Occipital lobe (tissue), 1 donor: ENCODE measurements at regions not wholly inside any gene's neighbourhood (a gene's known extent, or its start where the extent isn't known, plus 50 kb on each side); places are given as distances from the start of the nearest gene placed in this dataset.

Experiments
- DNase-seq: peaks from one replicate; lab custom pipeline; 2025; lab: John Stamatoyannopoulos, UW

DNA sequence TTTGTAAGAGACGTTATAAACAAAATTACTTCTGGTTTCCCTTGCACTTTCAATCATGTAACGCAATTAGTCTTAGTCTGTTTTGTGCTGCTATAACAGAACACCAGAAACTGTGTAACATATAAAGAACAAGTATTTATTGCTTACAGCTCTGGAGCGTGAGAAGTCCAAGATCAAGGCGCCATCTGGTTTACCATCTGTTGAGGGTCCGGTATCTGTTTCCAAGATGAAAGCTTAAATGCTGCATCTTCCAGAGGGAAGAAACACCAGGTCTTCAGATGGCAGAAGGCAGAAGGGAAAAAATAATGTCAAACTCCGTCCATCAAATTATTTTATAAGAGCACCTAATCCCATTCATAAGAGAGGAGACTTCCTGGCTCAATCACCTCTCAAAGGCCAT, 474.1 kb downstream of the PDGFC start:
- DNase-seq, result no peak

DNA sequence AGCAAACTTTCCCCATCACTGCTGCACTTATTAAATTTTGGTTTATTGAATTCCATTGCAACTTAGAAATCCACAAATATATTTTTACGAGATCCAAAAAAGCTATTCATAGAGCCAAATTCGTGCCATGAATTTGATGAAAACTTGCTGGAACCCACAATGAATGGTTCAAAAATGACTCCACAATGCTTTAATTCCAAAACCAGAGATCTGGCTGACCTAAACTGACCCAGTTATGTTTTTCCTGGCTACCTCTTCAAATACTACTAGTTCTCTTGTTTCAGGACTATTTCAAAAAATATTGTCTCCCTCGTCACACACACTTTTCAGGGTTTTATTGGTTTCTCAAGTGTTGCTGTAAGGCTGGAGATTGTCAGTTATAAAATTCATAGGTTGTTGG, 474.8 kb downstream of the PDGFC start:
- no peak for DNase-seq

DNA sequence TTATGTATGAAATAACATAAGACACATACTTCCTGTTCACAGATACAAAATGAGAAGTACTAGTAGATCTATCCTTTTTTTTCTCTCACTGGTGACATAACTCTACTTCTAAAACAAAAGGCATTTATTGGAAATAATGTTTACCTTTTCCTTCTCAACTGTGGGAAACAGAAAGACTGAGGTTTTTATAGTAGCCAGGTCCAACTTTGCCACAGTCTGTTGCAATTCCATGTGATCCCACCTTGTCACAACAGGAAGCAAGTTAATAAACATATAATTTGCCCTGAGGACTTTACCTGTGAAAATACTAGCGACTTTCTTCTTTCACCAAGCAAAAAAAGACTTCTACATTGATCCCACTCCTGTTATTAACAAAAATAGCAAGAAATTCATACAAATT, 475.8 kb downstream of the PDGFC start:
- no peak for DNase-seq

DNA sequence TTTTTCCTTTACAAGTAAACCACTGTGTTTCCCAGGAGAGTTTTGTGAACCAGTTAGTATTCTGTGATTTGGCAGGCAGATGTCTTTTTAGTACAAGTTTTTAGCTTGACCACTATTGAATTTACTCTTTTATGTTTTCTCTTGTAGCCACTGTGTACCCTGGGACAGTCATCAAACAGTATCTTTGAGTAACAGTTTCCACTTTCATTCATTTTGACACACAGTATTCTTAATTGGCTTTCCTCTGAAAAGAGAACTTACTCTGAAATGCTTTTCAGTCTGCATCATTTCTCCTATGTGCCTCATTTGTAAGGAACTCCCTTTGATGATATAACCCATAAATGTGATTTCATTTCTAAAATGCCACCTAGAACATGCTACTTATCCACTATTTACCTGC, 476.5 kb downstream of the PDGFC start:
- DNase-seq, result no peak

DNA sequence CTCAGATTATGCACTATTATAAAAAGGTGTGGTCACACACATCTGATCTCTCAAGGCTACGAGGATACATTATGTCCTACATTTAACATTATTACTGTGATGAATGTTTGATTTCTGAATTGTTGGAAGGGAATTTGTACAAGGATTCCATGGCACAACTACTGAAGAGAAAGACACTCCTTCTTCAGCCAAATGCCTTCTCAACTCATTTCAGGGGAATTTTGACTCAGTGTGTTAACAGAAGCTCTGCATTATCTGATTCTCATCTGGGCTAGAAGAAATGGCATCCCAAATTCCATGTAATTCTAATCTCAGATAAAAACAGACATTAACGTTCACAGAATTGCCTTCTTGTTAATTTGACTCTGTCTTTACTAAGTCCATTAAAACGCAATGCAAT, 477.7 kb downstream of the PDGFC start:
- no peak for DNase-seq

DNA sequence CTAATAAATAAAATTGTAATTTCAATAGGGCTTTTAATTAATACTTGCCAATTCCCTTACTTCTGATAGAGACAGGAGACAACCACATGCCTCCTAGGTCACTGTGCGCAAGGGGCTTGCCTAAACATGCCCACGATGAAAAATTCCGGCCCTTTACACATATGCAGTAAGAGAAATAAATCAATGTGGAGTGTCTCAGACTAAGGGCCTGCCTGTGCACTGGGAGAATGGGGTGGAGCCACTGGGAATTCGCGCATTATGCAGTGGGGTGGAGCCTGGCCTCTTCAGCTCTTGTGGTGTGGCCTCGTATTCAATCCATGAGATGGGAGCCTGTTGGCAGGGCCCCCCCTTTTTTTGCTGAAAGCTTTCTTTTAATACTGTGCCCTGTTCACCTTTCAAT, 484.5 kb downstream of the PDGFC start:
- DNase-seq, result no peak

DNA sequence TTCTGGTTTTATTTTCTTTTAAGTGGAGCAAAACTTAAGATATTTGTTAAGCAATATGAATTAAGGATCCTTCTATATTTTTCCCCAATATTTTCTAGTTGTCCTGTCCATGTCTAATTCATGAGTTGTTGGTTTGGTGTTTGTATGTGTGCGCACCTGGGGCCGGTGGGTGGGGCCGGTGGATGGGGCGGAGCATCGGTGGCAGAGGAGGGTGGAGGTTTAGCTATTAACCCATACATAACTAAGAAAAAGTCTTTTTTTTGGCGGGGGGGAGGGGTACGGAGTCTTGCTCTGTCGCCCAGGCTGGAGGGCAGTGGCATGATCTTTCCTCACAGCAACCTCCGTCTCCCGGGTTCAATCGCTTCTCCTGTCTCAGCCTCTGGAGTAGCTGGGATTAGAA, 489.8 kb downstream of the PDGFC start:
- DNase-seq, result no peak

DNA sequence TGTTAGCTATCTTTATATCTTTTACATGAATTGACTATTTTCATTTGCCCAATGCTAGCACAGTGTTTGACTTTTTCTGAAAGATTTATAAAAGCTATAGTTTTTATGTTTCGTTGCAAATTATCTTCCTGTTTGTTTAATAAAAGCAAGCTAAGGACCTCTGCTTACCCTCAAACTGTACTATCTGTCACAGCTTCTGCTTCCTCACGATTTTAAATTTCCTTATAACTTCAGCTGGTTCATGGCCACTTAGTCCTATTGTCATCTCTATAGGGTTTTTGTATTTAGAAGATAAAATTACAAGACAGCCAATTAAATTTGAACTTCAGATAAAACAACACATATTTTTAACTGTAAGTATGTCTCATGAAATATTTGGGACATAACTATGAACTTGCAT, 494.0 kb downstream of the PDGFC start:
- no peak for DNase-seq

DNA sequence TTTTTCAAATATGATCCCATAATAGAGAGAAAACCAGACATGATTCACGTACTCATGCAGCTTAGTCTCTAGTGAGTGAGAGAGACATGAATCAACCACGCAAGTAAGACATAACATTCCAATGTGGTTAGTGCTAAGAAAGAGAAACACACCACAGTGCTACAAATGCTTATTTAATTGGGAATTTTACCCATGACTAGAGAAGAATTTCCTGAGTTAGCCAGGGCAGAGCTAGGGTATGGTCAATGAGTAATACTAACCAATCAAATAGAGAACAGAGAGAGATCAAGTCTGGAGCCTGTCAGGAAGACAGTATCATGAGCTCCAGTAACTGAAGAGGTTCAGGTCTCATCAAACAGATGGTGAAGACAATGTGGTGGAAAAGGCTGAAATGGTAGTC, 495.2 kb downstream of the PDGFC start:
- DNase-seq, result no peak

DNA sequence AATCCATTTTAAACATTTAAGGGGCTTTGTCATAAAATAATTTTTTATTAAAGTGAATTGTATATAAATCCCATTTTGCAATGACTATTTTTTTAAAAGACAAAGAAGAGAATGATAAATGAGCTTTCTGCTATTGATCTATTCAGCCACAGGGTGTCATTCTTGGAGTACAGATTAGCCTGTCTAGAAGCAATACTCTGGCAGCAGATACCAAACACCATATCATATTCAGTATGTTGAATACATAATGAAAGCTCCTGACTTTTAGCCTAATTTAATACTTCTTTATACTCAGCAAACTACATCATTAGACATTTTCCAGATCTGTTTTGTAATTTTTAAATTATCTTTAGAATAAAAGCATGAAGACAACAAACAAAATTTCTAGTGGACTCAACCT, 496.3 kb downstream of the PDGFC start:
- no peak for DNase-seq

DNA sequence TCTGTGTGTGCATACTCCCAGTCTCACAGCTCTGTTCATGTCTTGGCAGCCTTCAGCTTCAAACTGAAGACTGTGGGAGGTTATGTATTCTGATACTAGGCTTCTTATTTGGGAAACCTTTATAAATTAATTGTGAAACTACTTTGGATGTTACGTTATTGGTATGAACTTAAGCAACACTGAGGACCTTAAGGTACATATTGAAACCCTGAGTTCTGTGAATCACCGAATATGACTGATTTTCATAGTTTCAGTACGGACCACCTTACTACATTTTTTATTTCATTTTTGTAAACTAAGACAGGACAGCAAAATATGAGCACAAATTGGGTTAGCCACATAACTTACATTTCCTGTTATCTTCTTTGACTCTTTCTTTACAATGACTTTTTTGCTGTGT, 498.4 kb downstream of the PDGFC start:
- DNase-seq, result no peak

DNA sequence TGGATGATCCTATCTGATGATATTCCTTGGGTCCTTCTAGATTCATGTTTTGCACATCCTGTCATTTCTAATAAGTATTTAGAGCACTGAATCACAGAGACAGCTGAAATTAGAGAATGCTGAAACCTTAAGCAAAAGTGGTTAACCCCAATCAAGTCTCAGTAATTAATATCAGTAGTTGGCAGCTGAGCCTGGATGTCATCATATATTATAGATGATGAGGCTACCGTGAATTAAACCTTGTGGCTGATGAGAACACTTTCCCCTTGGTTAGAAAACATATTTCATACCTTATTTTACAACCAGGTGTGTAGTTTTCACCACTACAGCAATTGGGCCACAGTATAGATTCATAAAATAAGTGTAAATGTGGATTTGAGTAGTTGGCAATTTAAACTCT, 499.0 kb downstream of the PDGFC start:
- DNase-seq, result no peak

DNA sequence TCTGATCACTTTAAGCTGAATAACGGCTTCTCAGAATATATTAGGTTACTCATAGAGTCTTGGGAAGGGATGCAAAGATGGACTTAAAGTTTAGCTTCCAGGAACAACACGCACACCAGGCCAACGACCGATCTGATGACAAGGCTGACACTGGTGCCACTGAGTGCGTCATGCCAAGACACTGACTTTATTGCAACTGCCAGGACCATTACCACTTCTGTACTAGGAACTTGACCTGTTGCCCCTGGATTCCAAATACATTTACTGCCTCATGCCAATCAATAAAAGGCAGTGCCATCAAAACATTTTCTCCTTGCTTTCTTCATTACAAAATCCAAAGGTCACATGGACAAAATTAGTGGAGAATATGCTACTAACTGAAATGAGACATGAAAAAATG, 505.9 kb upstream of the CTSO start:
- DNase-seq, result no peak

DNA sequence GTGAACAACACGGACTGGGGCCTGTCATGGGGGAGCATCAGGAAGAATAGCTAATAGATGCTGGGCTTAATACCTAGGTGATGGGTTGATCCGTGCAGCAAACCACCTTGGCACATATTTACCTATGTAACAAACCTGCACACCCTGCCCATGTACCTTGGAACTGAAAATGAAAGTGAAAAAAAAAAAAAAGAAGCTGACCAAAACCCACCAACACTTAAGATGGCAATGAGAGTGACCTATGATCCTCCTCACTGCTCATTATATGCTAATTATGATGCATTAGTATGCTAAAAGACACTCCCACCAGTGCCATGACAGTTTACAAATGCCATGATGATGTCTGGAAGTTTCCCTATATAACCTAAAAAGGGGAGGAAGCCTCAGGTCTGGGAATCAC, 503.2 kb upstream of the CTSO start:
- no peak for DNase-seq

DNA sequence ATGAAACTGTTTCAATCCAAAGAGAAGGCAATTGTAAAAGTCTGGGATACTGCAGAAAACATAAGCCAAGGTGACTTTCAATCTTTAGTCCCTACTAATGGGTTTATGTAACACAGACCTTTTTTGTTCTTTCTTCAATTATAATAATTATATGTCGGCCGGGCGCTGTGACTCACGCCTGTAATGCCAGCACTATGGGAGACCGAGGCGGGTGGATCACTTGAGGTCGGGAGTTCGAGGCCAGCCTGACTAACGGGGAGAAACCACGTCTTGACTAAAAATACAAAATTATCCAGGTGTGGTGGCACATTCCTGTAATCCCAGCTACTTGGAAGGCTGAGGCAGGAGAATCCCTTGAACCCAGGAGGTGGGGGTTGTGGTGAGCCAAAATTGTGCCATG, 489.8 kb upstream of the CTSO start:
- no peak for DNase-seq

DNA sequence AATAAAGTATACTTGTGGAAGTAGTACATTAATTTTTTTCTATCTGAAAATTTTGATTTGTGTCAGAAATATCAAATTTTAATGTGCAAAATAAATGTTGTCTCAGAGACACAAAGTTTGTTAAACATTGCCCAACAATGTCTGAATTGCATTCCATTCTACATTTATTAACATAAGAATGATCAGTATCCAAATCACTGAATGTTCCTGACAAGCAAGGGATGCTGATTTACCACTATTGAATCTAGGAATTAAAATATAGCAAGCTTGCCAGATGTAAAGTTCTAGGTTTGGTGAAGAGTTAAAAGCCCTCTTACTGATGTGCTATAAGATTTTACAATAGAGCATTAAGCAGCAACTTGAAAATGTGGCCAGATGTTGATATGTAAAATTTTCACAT, 489.2 kb upstream of the CTSO start:
- no peak for DNase-seq

DNA sequence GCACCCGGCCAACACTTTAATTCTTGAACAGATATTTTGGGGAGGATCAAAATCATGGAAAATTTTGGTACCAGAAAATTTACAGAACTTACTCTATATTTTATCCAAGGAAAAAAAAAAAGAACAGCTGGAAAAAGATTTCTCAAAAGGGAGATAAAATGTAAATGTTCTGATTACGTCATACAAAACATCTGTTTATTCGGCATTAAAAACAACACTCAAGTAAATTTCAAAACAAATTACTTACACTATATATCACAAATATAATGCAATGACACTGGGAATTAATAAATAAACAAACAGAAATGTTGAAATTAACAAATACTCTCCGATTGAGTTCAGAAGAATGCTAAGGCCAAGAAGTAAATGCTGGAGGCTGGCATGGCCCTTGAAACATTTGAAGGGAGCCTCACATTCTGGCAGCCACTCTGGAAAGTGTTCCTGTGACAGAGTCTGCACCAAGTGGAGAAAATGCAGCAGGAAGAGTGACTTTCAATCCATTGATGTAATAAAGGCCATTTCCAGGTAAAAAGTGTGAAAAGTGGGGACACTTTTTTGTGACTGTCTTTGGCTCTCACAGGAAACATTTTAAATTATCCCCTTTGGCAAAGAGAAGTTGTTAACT, 486.0 kb upstream of the CTSO start:
- no peak for DNase-seq

DNA sequence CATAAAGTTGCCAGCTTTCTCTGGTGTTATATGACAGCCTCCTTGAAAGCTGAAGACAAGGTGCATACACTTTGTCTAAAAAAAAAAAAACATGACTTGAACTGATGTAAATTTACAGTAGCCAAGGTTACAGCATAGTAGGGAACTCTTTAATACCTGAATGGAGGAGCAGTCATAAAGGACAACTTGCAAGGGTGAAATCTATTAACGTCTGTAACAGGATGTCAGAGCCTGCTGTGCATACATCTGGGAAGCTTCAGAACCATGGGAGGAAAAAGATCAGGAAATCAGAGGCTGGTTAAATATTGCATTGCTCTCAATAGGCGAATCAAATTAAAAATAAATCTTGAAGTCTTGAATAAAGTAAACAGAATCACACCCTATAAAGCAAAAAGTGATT, 484.0 kb upstream of the CTSO start:
- DNase-seq, result no peak

DNA sequence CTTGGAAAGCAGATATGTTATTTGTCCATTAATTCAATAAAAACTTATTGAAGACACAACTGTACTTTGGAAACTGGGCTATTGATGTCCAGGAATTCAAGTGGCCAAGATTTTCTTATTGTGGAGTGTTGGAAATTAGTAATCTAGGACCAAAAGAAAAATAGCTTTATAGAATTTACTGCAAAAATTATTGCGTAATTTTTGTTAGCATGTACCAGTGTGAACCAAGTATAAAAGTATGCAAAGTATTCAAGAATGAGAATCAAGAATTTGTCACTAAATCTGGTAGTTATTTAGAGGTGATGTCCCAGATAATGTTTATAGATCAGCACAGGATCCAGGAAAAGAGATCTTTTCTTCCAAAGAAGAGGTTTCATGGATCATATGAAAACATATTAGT, 468.9 kb upstream of the CTSO start:
- no peak for DNase-seq

DNA sequence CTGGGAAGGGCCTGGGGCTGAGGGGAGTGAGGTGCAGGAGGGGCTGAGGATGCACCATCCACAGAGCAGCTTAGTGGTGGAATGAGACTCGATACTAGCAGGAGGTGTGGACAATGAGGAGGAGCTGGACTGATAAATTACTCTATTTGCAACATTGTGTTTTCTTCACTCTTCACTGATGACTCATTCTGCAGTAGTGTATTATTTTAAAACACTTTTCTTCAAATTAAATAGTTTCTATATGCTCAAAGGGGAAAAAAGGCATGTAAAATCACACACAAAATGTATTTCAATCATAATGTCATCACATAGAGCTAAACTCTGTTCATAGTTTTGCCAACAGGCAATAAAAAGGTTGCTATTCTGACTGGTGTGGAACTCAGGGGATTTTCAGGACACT, 467.0 kb upstream of the CTSO start:
- DNase-seq, result no peak

DNA sequence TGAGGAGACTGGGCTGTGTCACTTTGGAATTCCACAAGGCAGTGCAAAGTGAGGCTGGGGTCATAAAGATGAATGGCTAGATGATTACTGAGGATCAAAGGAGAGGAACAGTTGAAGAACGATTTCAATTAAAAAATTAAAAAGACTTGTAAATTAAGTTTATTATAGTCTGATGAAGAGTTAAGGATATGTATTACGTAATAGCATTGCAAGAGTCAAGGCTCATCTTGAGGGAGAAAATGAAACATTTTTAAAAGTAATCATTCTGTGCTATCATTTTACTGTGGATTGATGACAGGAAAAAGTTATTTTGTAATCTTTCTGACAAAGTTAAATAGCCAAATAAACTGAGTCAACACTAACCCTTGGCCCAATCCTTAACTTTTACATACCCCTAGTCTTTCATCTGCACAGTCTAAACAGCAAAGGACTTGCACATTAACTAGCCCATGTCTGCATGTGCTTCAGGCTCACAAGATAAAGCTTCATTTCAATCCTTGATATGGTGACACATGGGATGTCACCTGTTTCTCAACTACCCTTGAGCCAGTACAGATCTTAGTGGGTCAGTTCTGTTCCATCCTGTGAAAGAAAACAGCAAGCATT, 465.5 kb upstream of the CTSO start:
- DNase-seq, result no peak

DNA sequence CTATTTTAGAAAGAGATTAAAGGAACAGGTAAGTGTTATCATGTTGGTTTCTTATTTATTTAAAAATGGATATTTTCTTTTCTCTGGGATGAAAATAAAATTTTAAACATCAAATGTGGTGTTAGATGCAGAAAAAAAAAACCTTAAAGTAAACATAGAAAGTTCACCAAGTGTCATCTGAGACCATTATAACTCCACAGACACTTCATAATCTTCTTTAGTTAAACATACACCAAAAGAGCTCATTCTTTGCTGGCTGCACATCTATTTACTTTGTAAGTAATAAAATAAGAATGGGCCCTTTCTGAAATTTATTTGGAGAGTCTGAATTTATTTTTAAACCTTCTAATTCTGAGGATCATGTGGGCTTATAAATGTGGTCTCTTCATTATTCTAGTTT, 460.7 kb upstream of the CTSO start:
- no peak for DNase-seq

DNA sequence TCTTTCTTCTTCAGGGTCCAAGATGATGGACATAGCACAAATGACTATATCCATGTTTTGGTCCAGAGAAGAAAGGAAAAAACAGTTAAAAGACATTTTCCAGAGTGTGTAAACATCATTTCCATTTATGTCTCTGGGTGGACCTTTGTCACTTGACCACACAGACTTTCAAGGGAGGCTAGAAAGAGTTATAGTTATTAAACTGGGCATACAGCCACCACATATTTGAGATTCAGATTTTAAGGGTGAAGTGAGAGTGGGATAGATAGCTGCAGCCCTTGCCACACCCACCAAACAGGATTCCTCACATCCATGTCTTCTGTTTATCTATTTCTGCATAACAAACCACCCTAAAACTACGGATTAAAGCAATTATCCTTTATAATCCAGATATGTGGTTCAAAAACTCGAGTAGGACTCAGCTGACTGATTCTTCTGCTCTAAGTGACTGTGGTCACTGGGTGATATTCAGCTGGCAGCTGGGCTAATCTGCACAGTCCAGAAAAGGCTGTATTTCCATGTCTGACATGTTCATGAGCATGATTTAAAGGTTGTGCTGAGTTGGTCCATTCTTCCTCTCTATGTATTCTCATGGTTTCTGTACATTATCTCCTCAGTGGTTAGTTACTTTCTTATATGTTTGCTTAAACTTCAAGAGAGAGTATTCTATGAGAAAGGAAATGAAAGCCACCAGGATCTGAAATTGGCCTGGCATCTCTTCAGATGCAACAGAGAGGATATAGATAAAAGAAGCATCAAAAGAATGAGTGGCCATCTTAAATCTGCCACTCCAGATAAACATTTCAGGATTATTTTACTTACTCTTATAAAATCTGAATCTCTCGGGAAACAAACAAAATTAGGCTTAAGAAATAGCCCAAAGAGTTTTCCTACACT, 459.8 kb upstream of the CTSO start:
- no peak for DNase-seq
